ENCODE measurements at regions not wholly inside any gene's neighbourhood (a gene's known extent, or its start where the extent isn't known, plus 50 kb on each side); places are given as distances from the start of the nearest gene placed in this dataset.

- DNase-seq (ENCODE audit: low read depth in 2 of 3, low spot score in 2 of 3), result no peak
Observed at GRCh38 chr9:135249711-135250110, 162.2 kb downstream of the OLFM1 start.

GRCh38 chr9:135251331-135251761 lies 163.9 kb downstream of the OLFM1 start:
- no peak for DNase-seq (ENCODE audit: low read depth in 2 of 3, low spot score in 2 of 3)

GRCh38 chr9:135251996-135252760 lies 164.7 kb downstream of the OLFM1 start:
- no peak for DNase-seq (ENCODE audit: low read depth in 2 of 3, low spot score in 2 of 3)

- DNase-seq (ENCODE audit: low read depth in 2 of 3, low spot score in 2 of 3), result no peak
Observed at GRCh38 chr9:135252980-135253304, 165.5 kb downstream of the OLFM1 start.

- no peak for DNase-seq (ENCODE audit: low read depth in 2 of 3, low spot score in 2 of 3)
Observed at GRCh38 chr9:135253305-135254004, 166.0 kb downstream of the OLFM1 start.

- no peak for DNase-seq (ENCODE audit: low read depth in 2 of 3, low spot score in 2 of 3)
Observed at GRCh38 chr9:135254176-135255032, 166.9 kb downstream of the OLFM1 start.

GRCh38 chr9:135255033-135255840 lies 167.8 kb downstream of the OLFM1 start:
- no peak for DNase-seq (ENCODE audit: low read depth in 2 of 3, low spot score in 2 of 3)

- DNase-seq (ENCODE audit: low read depth in 2 of 3, low spot score in 2 of 3), result no peak
Observed at GRCh38 chr9:135255841-135256580, 168.5 kb downstream of the OLFM1 start.

GRCh38 chr9:135256581-135257354 lies 169.3 kb downstream of the OLFM1 start:
- no peak for DNase-seq (ENCODE audit: low read depth in 2 of 3, low spot score in 2 of 3)

- DNase-seq (ENCODE audit: low read depth in 2 of 3, low spot score in 2 of 3), result no peak
Observed at GRCh38 chr9:135258461-135258860, 171.0 kb downstream of the OLFM1 start.

GRCh38 chr9:135259273-135259672 lies 171.8 kb downstream of the OLFM1 start:
- no peak for DNase-seq (ENCODE audit: low read depth in 2 of 3, low spot score in 2 of 3)

GRCh38 chr9:135260221-135261180 lies 173.0 kb downstream of the OLFM1 start:
- DNase-seq (ENCODE audit: low read depth in 2 of 3, low spot score in 2 of 3), result no peak

GRCh38 chr9:135262248-135262647 lies 174.8 kb downstream of the OLFM1 start:
- DNase-seq (ENCODE audit: low read depth in 2 of 3, low spot score in 2 of 3), result no peak

- DNase-seq (ENCODE audit: low read depth in 2 of 3, low spot score in 2 of 3), result no peak
Observed at GRCh38 chr9:135263511-135263910, 176.0 kb downstream of the OLFM1 start.

GRCh38 chr9:135265931-135266330 lies 178.5 kb downstream of the OLFM1 start:
- DNase-seq (ENCODE audit: low read depth in 2 of 3, low spot score in 2 of 3), result no peak

GRCh38 chr9:135267191-135267809 lies 179.8 kb downstream of the OLFM1 start:
- DNase-seq (ENCODE audit: low read depth in 2 of 3, low spot score in 2 of 3), result no peak

GRCh38 chr9:135268031-135268430 lies 180.6 kb downstream of the OLFM1 start:
- no peak for DNase-seq (ENCODE audit: low read depth in 2 of 3, low spot score in 2 of 3)

- DNase-seq (ENCODE audit: low read depth in 2 of 3, low spot score in 2 of 3), result no peak
Observed at GRCh38 chr9:135268981-135269380, 181.5 kb downstream of the OLFM1 start.
